ENCODE measurements at regions not wholly inside any gene's neighbourhood (a gene's known extent, or its start where the extent isn't known, plus 50 kb on each side); places are given as distances from the start of the nearest gene placed in this dataset.

DNA sequence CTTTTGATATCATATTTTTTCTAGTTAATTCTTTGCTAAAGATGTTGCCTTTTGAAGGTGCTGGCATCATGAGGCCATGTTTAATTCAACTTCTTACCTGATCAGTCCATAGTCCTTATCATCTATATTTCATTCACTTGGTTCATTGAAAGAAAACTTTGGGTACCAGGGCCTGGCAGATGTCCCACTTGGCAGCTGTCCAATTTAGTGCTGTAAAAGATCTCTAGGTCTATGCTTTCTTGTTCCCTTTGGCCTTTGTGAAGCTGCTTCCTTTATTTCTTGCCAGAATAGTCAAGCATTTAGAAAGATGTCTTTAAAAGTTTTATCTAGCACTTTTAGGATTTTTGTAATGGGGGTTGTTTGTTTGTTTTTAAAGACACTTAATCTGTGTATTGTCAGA is 61.7 kb upstream of the EYA4 start:
- TF ChIP-seq, protein P1, sequence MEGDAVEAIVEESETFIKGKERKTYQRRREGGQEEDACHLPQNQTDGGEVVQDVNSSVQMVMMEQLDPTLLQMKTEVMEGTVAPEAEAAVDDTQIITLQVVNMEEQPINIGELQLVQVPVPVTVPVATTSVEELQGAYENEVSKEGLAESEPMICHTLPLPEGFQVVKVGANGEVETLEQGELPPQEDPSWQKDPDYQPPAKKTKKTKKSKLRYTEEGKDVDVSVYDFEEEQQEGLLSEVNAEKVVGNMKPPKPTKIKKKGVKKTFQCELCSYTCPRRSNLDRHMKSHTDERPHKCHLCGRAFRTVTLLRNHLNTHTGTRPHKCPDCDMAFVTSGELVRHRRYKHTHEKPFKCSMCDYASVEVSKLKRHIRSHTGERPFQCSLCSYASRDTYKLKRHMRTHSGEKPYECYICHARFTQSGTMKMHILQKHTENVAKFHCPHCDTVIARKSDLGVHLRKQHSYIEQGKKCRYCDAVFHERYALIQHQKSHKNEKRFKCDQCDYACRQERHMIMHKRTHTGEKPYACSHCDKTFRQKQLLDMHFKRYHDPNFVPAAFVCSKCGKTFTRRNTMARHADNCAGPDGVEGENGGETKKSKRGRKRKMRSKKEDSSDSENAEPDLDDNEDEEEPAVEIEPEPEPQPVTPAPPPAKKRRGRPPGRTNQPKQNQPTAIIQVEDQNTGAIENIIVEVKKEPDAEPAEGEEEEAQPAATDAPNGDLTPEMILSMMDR (IDR thresholded peaks at IDR 0.05 in 8 of 11, conservative IDR thresholded peaks at IDR 0.05 in 3 of 11): no peak
- TF ChIP-seq POLR2A (IDR thresholded peaks at IDR 0.05): no peak
- TF ChIP-seq POLR2AphosphoS5 (IDR thresholded peaks at IDR 0.05): no peak

All from spleen (tissue), 7 donors.